ENCODE measurements at regions not wholly inside any gene's neighbourhood (a gene's known extent, or its start where the extent isn't known, plus 50 kb on each side); places are given as distances from the start of the nearest gene placed in this dataset.

- no peak overlapping the region for H3K27ac ChIP-seq
- no peaks in the 10 kb centered on the region for H3K79me2 ChIP-seq
- no peaks in the 10 kb centered on the region for H4K20me1 ChIP-seq (ENCODE audit: insufficient read depth, poor library complexity, severe bottlenecking)
- H2AFZ ChIP-seq: no peak overlapping the region
- no peaks in the 10 kb centered on the region for H3K9me3 ChIP-seq (ENCODE audit: low read depth)
- H3K4me2 ChIP-seq: no peak overlapping the region
- H3K36me3 ChIP-seq (replicated peaks; ENCODE audit: insufficient read depth, low read depth): no peaks in the 10 kb centered on the region
- TF ChIP-seq EZH2phosphoT487 (IDR thresholded peaks at IDR 0.05; ENCODE audit: low read depth, severe bottlenecking, unreplicated experiment) (no peak), CTCF (IDR thresholded peaks at IDR 0.05; ENCODE audit: poor library complexity) (no peak), EZH2 (IDR thresholded peaks at IDR 0.05; ENCODE audit: borderline replicate concordance) (no peak)
- 91% methylated on average over 23 of the region's 23 CpGs for WGBS (ENCODE audit: low lambda C conversion rate, missing lambda C conversion rate)
- DNase-seq (ENCODE audit: low spot score): no peak
- peaks cover 39% of the 10 kb centered on the region for H3K4me1 ChIP-seq (ENCODE audit: insufficient read depth)
- no peaks in the 10 kb centered on the region for H3K27me3 ChIP-seq
- no peaks in the 10 kb centered on the region for H3K9me2 ChIP-seq (replicated peaks; ENCODE audit: insufficient read depth)
- H3K4me3 ChIP-seq: no peak overlapping the region
Measured at GRCh38 chr9:134221273-134222017, 57.1 kb upstream of the RNU6ATAC start.

GRCh38 chr9:134222018-134222573, 57.7 kb upstream of the RNU6ATAC start:
- no peaks in the 10 kb centered on the region for H4K20me1 ChIP-seq (ENCODE audit: insufficient read depth, poor library complexity, severe bottlenecking)
- no peak overlapping the region for H3K4me2 ChIP-seq
- H2AFZ ChIP-seq: no peak overlapping the region
- peaks cover 38% of the 10 kb centered on the region for H3K4me1 ChIP-seq (ENCODE audit: insufficient read depth)
- H3K9me3 ChIP-seq (ENCODE audit: low read depth): no peaks in the 10 kb centered on the region
- H3K9me2 ChIP-seq (replicated peaks; ENCODE audit: insufficient read depth): no peaks in the 10 kb centered on the region
- H3K79me2 ChIP-seq: no peaks in the 10 kb centered on the region
- H3K4me3 ChIP-seq: no peak overlapping the region
- no peak overlapping the region for H3K27ac ChIP-seq
- 83% methylated on average over 12 of the region's 12 CpGs for WGBS (ENCODE audit: low lambda C conversion rate, missing lambda C conversion rate)
- no peak for DNase-seq (ENCODE audit: low spot score)
- TF ChIP-seq CTCF (IDR thresholded peaks at IDR 0.05; ENCODE audit: poor library complexity): no peak
- no peaks in the 10 kb centered on the region for H3K36me3 ChIP-seq (replicated peaks; ENCODE audit: insufficient read depth, low read depth)
- no peaks in the 10 kb centered on the region for H3K27me3 ChIP-seq

- Histone ChIP-seq H3K4me2 (no peak overlapping the region), H3K4me1 (ENCODE audit: insufficient read depth) (peaks cover 37% of the 10 kb centered on the region), H3K9me2 (replicated peaks; ENCODE audit: insufficient read depth) (no peaks in the 10 kb centered on the region), H3K36me3 (replicated peaks; ENCODE audit: insufficient read depth, low read depth) (no peaks in the 10 kb centered on the region), H3K27ac (peak overlapping the region; percentile 31), H3K27me3 (no peaks in the 10 kb centered on the region), H2AFZ (no peak overlapping the region), H3K9me3 (ENCODE audit: low read depth) (no peaks in the 10 kb centered on the region), H3K79me2 (no peaks in the 10 kb centered on the region), H3K4me3 (no peak overlapping the region), H4K20me1 (ENCODE audit: insufficient read depth, poor library complexity, severe bottlenecking) (no peaks in the 10 kb centered on the region)
- no peak for DNase-seq (ENCODE audit: low spot score)
- no peak for TF ChIP-seq EZH2phosphoT487 (IDR thresholded peaks at IDR 0.05; ENCODE audit: low read depth, severe bottlenecking, unreplicated experiment)
- TF ChIP-seq EZH2 (IDR thresholded peaks at IDR 0.05; ENCODE audit: borderline replicate concordance): no peak
- TF ChIP-seq CTCF (IDR thresholded peaks at IDR 0.05; ENCODE audit: poor library complexity): no peak
- WGBS (ENCODE audit: low lambda C conversion rate, missing lambda C conversion rate): 74% methylated on average over 11 of the region's 11 CpGs
Measured at GRCh38 chr9:134223091-134223490, 58.7 kb upstream of the RNU6ATAC start.

All from hepatocyte (in vitro differentiated cells).